SK-N-MC (cell line): ENCODE measurements at regions not wholly inside any gene's neighbourhood (a gene's known extent, or its start where the extent isn't known, plus 50 kb on each side); places are given as distances from the start of the nearest gene placed in this dataset.

ENCODE experiments used
- EZH2 ChIP-seq: fragments of 200-600 bp; sonication (generic); IDR thresholded peaks from one replicate; pipeline ENCODE4 v1.6.1; 2017; ENCODE audit warnings: antibody characterized with exemption
- FOXP2 ChIP-seq: optimal IDR thresholded peaks from 2 replicates; pipeline ENCODE3; 2011; ENCODE audit warnings: mild to moderate bottlenecking, moderate library complexity; ENCODE audit not compliant: insufficient read depth; ENCODE audit errors: extremely low read length, control extremely low read depth
- POLR2AphosphoS5 ChIP-seq: IDR thresholded peaks from 2 replicates; pipeline ENCODE4 v1.6.1; 2012; ENCODE audit warnings: mild to moderate bottlenecking, low read depth, low read length, borderline replicate concordance

- TF ChIP-seq EZH2 (no peak), POLR2AphosphoS5 (no peak), FOXP2 (no peak)
These were observed 478.8 kb upstream of the ADAMTS16 start for GRCh38 chr5:4661326-4661725.
